ENCODE measurements at regions not wholly inside any gene's neighbourhood (a gene's known extent, or its start where the extent isn't known, plus 50 kb on each side); places are given as distances from the start of the nearest gene placed in this dataset.

GRCh38 chr10:43002596-43002995, 74.3 kb upstream of the RET start:
- no peak for DNase-seq (ENCODE audit: low spot score)

DNA sequence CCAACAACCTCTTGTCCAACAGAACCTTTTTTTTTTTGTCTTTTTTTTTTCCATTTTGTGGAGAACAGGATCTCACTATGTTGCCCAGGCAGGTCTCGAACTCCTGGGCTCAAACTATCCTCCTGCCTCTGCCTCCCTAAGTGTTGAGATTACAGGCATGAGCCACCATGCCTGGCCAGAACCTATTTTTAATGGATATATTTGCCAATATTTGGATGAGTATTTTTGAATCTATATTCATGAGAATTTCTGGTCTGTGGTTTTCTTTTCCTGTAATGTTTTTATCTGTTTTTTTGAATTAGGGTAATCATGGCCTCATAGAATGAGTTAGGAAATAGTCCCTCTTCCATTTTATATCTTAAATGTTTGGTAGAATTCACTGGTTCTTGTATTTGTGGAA, 70.4 kb upstream of the RET start:
- DNase-seq (ENCODE audit: low spot score) = no peak

- DNase-seq (ENCODE audit: low spot score) = no peak
Measured at GRCh38 chr10:43012578-43012977, 64.3 kb upstream of the RET start.

DNA sequence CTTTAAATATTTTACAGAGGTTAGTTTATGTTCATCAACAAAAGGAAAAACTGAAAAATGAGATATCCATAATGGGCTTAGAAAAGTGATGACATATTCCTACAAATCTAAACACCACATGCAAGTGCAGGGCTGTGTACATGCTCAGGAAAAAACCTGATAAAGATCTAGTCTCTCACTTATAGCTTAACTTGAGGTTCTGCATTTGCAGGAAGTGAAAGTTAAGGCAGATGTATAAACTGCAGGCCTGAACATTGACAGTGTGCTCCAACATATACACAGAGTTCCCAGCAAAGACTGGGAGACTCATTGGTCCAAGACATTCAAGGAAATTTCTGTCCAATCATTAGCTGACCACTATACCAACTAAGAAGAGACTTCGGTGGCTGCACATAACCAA, 63.8 kb upstream of the RET start:
- no peak for DNase-seq (ENCODE audit: low spot score)

DNA sequence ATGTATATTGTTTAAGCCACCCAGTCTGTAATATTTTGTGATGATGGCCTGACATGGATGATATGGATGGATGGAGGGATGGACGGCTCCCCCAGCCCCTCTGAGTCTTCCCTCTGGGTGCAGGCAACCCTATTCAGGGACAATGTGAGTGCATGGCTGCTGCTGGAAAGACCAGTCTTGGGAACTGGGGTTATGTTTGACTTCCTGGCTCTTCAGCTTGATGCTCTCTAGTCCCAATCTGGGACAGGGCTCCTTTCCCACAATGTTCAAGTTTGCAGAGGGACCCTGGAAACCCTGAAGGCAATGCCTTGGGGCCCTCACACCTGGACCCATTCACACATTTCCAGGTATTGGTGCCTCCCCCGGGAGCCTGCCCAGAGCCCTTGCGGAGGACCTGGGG, 52.3 kb upstream of the RET start:
- DNase-seq (ENCODE audit: low spot score) = no peak

- no peak for DNase-seq (ENCODE audit: low spot score)
Measured at GRCh38 chr10:43024942-43025700, 51.7 kb upstream of the RET start.

- DNase-seq (ENCODE audit: low spot score) = no peak
Measured at GRCh38 chr10:43026039-43026973, 50.6 kb upstream of the RET start.
